RWPE1 (cell line): ENCODE measurements at regions not wholly inside any gene's neighbourhood (a gene's known extent, or its start where the extent isn't known, plus 50 kb on each side); places are given as distances from the start of the nearest gene placed in this dataset.

Experiments
- CTCF ChIA-PET: fragments of 350-600 bp; sonication (Branson Sonifier 250); formaldehyde crosslinking; extraction: SDS; loops from one replicate; lab custom pipeline; 2021; lab: Yijun Ruan, JAX
- POLR2A ChIA-PET: fragments of 400-600 bp; formaldehyde crosslinking; extraction: SDS; loops from one replicate; lab custom pipeline; 2020; ENCODE audit warnings: antibody characterized with exemption; ENCODE audit not compliant: low non-redundant PET; lab: Yijun Ruan, JAX
- DNase-seq: peaks from one replicate; pipeline ENCODE4 v3.0.0; 2012; ENCODE audit warnings: low spot score
- H3K27ac ChIP-seq: fragments of 450-650 bp; 2 replicates; pipeline ENCODE4 v1.5.1; 2017
- TF ChIP-seq, protein P1 (sequence below): fragments of 450-650 bp; conservative IDR thresholded peaks from 2 replicates; pipeline ENCODE4 v1.5.1; 2017; ENCODE audit warnings: low read depth, mild to moderate bottlenecking

- TF ChIP-seq, protein P1, sequence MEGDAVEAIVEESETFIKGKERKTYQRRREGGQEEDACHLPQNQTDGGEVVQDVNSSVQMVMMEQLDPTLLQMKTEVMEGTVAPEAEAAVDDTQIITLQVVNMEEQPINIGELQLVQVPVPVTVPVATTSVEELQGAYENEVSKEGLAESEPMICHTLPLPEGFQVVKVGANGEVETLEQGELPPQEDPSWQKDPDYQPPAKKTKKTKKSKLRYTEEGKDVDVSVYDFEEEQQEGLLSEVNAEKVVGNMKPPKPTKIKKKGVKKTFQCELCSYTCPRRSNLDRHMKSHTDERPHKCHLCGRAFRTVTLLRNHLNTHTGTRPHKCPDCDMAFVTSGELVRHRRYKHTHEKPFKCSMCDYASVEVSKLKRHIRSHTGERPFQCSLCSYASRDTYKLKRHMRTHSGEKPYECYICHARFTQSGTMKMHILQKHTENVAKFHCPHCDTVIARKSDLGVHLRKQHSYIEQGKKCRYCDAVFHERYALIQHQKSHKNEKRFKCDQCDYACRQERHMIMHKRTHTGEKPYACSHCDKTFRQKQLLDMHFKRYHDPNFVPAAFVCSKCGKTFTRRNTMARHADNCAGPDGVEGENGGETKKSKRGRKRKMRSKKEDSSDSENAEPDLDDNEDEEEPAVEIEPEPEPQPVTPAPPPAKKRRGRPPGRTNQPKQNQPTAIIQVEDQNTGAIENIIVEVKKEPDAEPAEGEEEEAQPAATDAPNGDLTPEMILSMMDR, result no peak
Observed at GRCh38 chr13:22214184-22214583, 543.3 kb downstream of the FGF9 start.

GRCh38 chr13:22218797-22219196, 547.9 kb downstream of the FGF9 start:
- ChIA-PET CTCF (no interaction called here), POLR2A (no interaction called here)
- no peak for DNase-seq
- no peak overlapping the region for H3K27ac ChIP-seq
- TF ChIP-seq, protein P1, result no peak

More at GRCh38 chr13:22214184-22214583, 543.3 kb downstream of the FGF9 start:
- ChIA-PET CTCF (no interaction called here), POLR2A (no interaction called here)
- H3K27ac ChIP-seq, result no peak overlapping the region
- DNase-seq, result no peak

GRCh38 chr13:22219709-22220108, 548.8 kb downstream of the FGF9 start:
- H3K27ac ChIP-seq, result no peak overlapping the region
- DNase-seq, result no peak
- TF ChIP-seq, protein P1, result no peak
- POLR2A ChIA-PET, result no interaction called here
- CTCF ChIA-PET, result no interaction called here

DNA sequence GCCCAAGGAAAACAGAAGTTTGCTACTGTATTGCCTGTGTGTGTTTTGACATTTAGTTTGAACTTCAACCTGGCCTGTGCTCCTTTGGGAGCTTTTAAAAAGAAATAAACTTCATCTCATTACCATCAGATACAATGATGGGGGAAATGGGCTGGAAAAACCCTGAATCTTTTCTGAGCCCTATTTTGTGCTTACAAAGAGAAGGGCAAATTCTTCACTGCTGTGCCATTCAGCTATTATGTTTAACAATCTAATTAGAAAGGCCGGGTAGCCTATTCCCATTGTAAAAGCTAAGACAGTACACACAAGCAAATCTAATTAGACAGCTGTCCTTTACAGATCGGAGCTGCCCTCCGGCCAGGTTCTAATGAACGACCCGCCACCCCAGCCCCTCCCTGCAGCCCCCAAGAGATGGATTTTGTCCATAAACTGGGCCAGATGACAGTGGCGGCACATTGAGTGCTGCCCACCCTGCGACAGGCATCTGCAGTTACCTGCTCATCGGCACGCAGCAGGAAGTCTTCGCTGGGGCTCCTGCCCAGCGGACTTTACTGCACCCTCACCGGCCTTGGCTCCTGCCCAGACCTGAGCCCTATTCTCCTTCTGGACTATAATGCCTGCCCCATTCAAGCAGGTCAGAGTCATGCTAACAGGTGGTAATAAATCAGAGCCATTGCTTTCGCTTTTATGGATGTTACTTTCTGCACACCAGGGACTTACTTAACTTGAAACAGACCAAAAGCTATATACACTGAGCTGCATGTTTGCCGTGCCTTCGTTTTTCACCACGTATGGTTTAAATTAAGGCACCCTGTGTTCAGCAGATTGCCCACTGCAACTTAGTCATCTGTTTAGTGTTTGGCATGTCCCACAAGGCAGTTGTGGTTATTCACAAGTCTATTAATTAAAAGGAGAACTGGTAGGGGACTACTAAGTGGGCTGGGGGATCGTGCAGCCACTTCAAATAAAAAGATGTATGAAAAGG, 549.6 kb downstream of the FGF9 start:
- no peak for DNase-seq
- TF ChIP-seq, protein P1, result no peak
- no peak overlapping the region for H3K27ac ChIP-seq
- ChIA-PET POLR2A (no interaction called here), CTCF (no interaction called here)

DNA sequence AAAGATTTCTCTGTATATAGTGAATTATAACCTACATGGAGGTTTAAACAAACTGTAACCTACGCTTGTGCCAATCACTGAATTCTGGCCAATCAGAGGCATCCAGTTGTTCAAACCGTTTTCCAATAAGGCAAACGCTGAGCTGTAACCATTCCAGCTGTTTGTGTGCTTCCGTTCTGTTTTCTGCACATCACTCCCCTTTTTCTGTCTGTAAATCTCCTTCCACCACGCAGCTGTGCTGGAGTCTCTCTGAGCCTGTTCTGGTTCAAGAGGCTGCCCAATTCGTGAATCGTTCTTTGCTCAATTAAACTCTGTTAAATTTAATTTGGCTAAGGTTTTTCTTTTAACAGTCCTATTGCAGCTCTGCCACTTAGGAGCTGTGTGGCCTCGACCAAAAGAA, 552.5 kb downstream of the FGF9 start:
- POLR2A ChIA-PET, result no interaction called here

GRCh38 chr13:22226086-22226485, 555.2 kb downstream of the FGF9 start:
- POLR2A ChIA-PET, result no interaction called here

More for the DNA sequence above, 552.5 kb downstream of the FGF9 start:
- no peak for DNase-seq
- H3K27ac ChIP-seq, result no peak overlapping the region
- CTCF ChIA-PET, result no interaction called here
- TF ChIP-seq, protein P1, result no peak

More at GRCh38 chr13:22226086-22226485, 555.2 kb downstream of the FGF9 start:
- no peak overlapping the region for H3K27ac ChIP-seq
- CTCF ChIA-PET, result interaction anchor here (0.6 kb wide), 1 partner anchor 575 kb away, joined by 7 read pairs; no protein-coding TSS in a partner anchor
- no peak for DNase-seq
- TF ChIP-seq, protein P1, result no peak
